ENCODE measurements at regions not wholly inside any gene's neighbourhood (a gene's known extent, or its start where the extent isn't known, plus 50 kb on each side); places are given as distances from the start of the nearest gene placed in this dataset.

- TF ChIP-seq EZH2 (optimal IDR thresholded peaks at IDR 0.05; ENCODE audit: low read depth, low read length): no peak
- peak; percentile 65 for TF ChIP-seq CTCF (IDR thresholded peaks at IDR 0.05; ENCODE audit: low read length)
Measured at GRCh38 chr10:120735773-120736371, 115.3 kb upstream of the WDR11 start.
